HepG2 (cell line): ENCODE measurements at regions not wholly inside any gene's neighbourhood (a gene's known extent, or its start where the extent isn't known, plus 50 kb on each side); places are given as distances from the start of the nearest gene placed in this dataset.

Experiments used
- KDM1A ChIP-seq: IDR thresholded peaks from 2 replicates; pipeline ENCODE4 v1.6.1; 2016; ENCODE audit warnings: missing compliant biosample characterization
- TF ChIP-seq, protein P1 (sequence below): sonication (generic); formaldehyde crosslinking; IDR thresholded peaks from 2 replicates; pipeline ENCODE4 v1.5.0; 2020; ENCODE audit warnings: mild to moderate bottlenecking, missing genetic modification reagents, moderate library complexity

DNA sequence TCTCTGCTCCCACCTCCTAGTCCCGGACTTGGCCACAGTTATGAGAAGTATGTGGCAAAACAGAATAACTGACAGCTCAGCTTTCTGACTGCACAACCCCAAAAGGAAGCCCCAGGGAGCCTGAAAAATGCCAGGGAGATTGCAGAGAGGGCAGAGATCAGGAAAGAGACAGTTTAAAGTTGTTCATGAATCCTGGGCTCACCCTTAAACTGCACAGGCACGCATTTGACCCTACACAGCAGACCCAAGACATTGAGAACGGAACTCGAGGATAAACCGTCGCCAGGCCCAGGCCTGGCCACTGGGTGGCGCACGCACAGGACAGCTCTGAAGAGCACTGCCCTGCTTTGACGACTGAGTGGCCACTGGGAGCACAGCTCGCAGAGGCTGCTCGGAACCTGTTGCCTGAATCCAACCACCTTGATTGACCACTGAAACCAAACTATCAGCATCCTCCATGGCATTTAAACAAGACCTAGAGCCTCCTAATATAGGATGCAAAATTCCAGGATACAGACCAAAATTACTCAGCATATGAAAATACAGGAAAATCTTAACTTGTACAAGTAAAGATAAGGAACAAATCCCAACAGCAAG is 114.0 kb downstream of the C16orf95 start:
- TF ChIP-seq KDM1A: no peak
- TF ChIP-seq, protein P1, sequence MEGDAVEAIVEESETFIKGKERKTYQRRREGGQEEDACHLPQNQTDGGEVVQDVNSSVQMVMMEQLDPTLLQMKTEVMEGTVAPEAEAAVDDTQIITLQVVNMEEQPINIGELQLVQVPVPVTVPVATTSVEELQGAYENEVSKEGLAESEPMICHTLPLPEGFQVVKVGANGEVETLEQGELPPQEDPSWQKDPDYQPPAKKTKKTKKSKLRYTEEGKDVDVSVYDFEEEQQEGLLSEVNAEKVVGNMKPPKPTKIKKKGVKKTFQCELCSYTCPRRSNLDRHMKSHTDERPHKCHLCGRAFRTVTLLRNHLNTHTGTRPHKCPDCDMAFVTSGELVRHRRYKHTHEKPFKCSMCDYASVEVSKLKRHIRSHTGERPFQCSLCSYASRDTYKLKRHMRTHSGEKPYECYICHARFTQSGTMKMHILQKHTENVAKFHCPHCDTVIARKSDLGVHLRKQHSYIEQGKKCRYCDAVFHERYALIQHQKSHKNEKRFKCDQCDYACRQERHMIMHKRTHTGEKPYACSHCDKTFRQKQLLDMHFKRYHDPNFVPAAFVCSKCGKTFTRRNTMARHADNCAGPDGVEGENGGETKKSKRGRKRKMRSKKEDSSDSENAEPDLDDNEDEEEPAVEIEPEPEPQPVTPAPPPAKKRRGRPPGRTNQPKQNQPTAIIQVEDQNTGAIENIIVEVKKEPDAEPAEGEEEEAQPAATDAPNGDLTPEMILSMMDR (CRISPR knock-in tag): peak; percentile 97
